ENCODE measurements at regions not wholly inside any gene's neighbourhood (a gene's known extent, or its start where the extent isn't known, plus 50 kb on each side); places are given as distances from the start of the nearest gene placed in this dataset.

GRCh38 chr1:232404981-232405731 lies 224.8 kb downstream of the SIPA1L2 start:
- no peak for DNase-seq
- H3K36me3 ChIP-seq, result peaks cover 0 to 88% (median 5%) of the 10 kb centered on the region in 3 donors
- H3K4me1 ChIP-seq, result no peaks in the 10 kb centered on the region
- no peak for TF ChIP-seq POLR2A (IDR thresholded peaks at IDR 0.05)
- no peak for TF ChIP-seq CTCF (IDR thresholded peaks at IDR 0.05)
- H3K9me3 ChIP-seq, result peaks cover 0 to 4% (median 0%) of the 10 kb centered on the region in 3 donors
- H3K4me3 ChIP-seq, result no peak overlapping the region
- H3K27ac ChIP-seq, result no peak overlapping the region
- no peaks in the 10 kb centered on the region for H3K27me3 ChIP-seq
- intact Hi-C loops (cut with DNase I), result no loop called here
- WGBS, 2 donors, result 82 to 83% methylated on average over 3 of the region's 3 CpGs

GRCh38 chr1:232404227-232404626 lies 225.7 kb downstream of the SIPA1L2 start:
- DNase-seq, result no peak
- Histone ChIP-seq H3K9me3 (no peaks in the 10 kb centered on the region), H3K36me3 (peaks cover 0 to 89% (median 5%) of the 10 kb centered on the region in 3 donors), H3K4me3 (no peak overlapping the region), H3K4me1 (no peaks in the 10 kb centered on the region), H3K27me3 (no peaks in the 10 kb centered on the region), H3K27ac (no peak overlapping the region)
- 93% methylated on average over 3 of the region's 3 CpGs for WGBS, 2 donors
- intact Hi-C loops (cut with DNase I), result no loop called here
- TF ChIP-seq POLR2A (IDR thresholded peaks at IDR 0.05) (no peak), CTCF (IDR thresholded peaks at IDR 0.05) (no peak)

- Histone ChIP-seq H3K9me3 (no peaks in the 10 kb centered on the region), H3K27ac (no peak overlapping the region), H3K4me3 (no peak overlapping the region), H3K36me3 (peaks cover 2 to 92% (median 12%) of the 10 kb centered on the region in 3 donors), H3K4me1 (no peaks in the 10 kb centered on the region), H3K27me3 (no peaks in the 10 kb centered on the region)
- 93 to 100% methylated on average over 3 to 4 of the region's 9 CpGs for WGBS, 2 donors
- no peak for DNase-seq
- intact Hi-C loops (cut with DNase I), result no loop called here
- TF ChIP-seq POLR2A (IDR thresholded peaks at IDR 0.05) (no peak), CTCF (IDR thresholded peaks at IDR 0.05) (no peak)
These were observed 226.8 kb downstream of the SIPA1L2 start for GRCh38 chr1:232403017-232403714.

GRCh38 chr1:232398823-232399222 lies 231.1 kb downstream of the SIPA1L2 start:
- TF ChIP-seq POLR2A (IDR thresholded peaks at IDR 0.05), result no peak
- no peak for TF ChIP-seq CTCF (IDR thresholded peaks at IDR 0.05)
- WGBS, 2 donors, result 94% methylated on average over 12 of the region's 12 CpGs
- Histone ChIP-seq H3K27me3 (no peaks in the 10 kb centered on the region), H3K27ac (no peak overlapping the region), H3K9me3 (no peaks in the 10 kb centered on the region), H3K4me3 (no peak overlapping the region), H3K36me3 (peaks cover 2 to 81% (median 12%) of the 10 kb centered on the region in 3 donors), H3K4me1 (no peaks in the 10 kb centered on the region)
- no peak for DNase-seq
- intact Hi-C loops (cut with DNase I), result no loop called here

GRCh38 chr1:232393444-232394146 lies 236.3 kb downstream of the SIPA1L2 start:
- H3K36me3 ChIP-seq, result peaks cover 0 to 29% (median under 1%) of the 10 kb centered on the region in 3 donors
- no peak overlapping the region for H3K27ac ChIP-seq
- H3K4me1 ChIP-seq, result peaks cover 0 to 20% (median 0%) of the 10 kb centered on the region in 3 donors
- no peaks in the 10 kb centered on the region for H3K9me3 ChIP-seq
- no peak for DNase-seq
- intact Hi-C loops (cut with DNase I), result no loop called here
- WGBS, 2 donors, result 64% methylated on average over 4 of the region's 5 CpGs; no CpG with 5 or more reads in 1 of the 2 donors
- no peaks in the 10 kb centered on the region for H3K27me3 ChIP-seq
- H3K4me3 ChIP-seq, result no peak overlapping the region
- TF ChIP-seq POLR2A (IDR thresholded peaks at IDR 0.05), result no peak
